ENCODE measurements at regions not wholly inside any gene's neighbourhood (a gene's known extent, or its start where the extent isn't known, plus 50 kb on each side); places are given as distances from the start of the nearest gene placed in this dataset.
"Not testable (repeated sequence)": the region's sequence is repeated elsewhere in the genome, so short reads cannot be mapped to it uniquely, and the experiment has no call there.

DNA sequence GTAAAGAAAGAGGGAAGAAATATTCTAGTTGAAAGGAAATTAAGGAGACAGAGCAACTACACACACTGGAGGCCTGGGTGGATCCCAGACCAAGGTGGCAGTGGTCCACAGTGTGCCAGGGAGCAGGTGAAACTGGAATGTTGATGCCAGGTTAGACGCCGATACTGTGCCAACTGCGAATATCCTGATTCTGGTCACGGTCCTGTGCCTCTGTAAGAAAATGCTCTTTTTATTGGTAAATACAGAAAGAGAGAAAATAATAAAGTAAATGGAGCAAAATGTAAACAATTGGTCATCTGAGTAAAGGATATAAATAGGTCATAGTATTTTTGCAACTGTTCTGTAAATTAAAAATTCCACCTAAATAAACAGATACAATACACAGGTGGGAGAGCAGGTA lies 131.1 kb downstream of the ATP6V0E2 start:
- TF ChIP-seq, protein P1, sequence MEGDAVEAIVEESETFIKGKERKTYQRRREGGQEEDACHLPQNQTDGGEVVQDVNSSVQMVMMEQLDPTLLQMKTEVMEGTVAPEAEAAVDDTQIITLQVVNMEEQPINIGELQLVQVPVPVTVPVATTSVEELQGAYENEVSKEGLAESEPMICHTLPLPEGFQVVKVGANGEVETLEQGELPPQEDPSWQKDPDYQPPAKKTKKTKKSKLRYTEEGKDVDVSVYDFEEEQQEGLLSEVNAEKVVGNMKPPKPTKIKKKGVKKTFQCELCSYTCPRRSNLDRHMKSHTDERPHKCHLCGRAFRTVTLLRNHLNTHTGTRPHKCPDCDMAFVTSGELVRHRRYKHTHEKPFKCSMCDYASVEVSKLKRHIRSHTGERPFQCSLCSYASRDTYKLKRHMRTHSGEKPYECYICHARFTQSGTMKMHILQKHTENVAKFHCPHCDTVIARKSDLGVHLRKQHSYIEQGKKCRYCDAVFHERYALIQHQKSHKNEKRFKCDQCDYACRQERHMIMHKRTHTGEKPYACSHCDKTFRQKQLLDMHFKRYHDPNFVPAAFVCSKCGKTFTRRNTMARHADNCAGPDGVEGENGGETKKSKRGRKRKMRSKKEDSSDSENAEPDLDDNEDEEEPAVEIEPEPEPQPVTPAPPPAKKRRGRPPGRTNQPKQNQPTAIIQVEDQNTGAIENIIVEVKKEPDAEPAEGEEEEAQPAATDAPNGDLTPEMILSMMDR (IDR thresholded peaks at IDR 0.05; ENCODE audit: low read length): not testable (repeated sequence)
- not testable (repeated sequence) for TF ChIP-seq EZH2 (IDR thresholded peaks at IDR 0.05; ENCODE audit: borderline replicate concordance, low read length)
